H1 (cell line): ENCODE measurements at regions not wholly inside any gene's neighbourhood (a gene's known extent, or its start where the extent isn't known, plus 50 kb on each side); places are given as distances from the start of the nearest gene placed in this dataset.
A peak's percentile ranks its signal among the peaks of the same experiment; 100 is the strongest.

ENCODE experiments used
- CTCF ChIA-PET: fragments of 300-600 bp; sonication (Branson Sonifier 250); formaldehyde crosslinking; loops from one replicate; lab custom pipeline; 2021; ENCODE audit not compliant: partially characterized antibody; lab: Charles Lee
- POLR2A ChIA-PET: fragments of 300-600 bp; sonication (Branson Sonifier 250); formaldehyde crosslinking; loops from one replicate; lab custom pipeline; 2021; ENCODE audit warnings: inconsistent platforms; ENCODE audit not compliant: partially characterized antibody; lab: Charles Lee
- DNase-seq, 2 experiments: peaks; one replicate each; pipeline versions ENCODE4 v3.0.0 to v3.0.0-alpha.2; 2010 to 2022; ENCODE audit warnings: low spot score in 2 of 2, low read depth in 1 of 2, mixed read lengths in 1 of 2
- FAIRE-seq: peaks from 2 replicates; lab custom pipeline; 2011; peaks lifted over from hg19 to GRCh38; lab: Jason Lieb, UNC
- H2AFZ ChIP-seq: 2 replicates; pipeline ENCODE4 v1.8.1; 2012; ENCODE audit warnings: low read length, inconsistent platforms
- H2AK5ac ChIP-seq: 2 replicates; pipeline ENCODE4 v1.6.1; 2013; ENCODE audit warnings: low read depth, low read length
- H2BK120ac ChIP-seq: replicated peaks from 2 replicates; pipeline ENCODE3; 2013; ENCODE audit warnings: low read depth, low read length, inconsistent platforms
- H2BK12ac ChIP-seq: 2 replicates; pipeline ENCODE4 v1.6.1; 2013; ENCODE audit warnings: low read depth, low read length
- H2BK15ac ChIP-seq: 2 replicates; pipeline ENCODE4 v1.6.1; 2013; ENCODE audit warnings: low read length
- H2BK20ac ChIP-seq: 2 replicates; pipeline ENCODE4 v1.6.1; 2013; ENCODE audit warnings: low read length
- H2BK5ac ChIP-seq: 2 replicates; pipeline ENCODE4 v1.6.1; 2013; ENCODE audit warnings: low read depth, low read length
- H3K14ac ChIP-seq: 2 replicates; pipeline ENCODE4 v1.6.1; 2013; ENCODE audit warnings: inconsistent platforms; ENCODE audit not compliant: insufficient read length
- H3K18ac ChIP-seq: 2 replicates; pipeline ENCODE4 v1.6.1; 2013; ENCODE audit warnings: low read length; ENCODE audit errors: extremely low read depth
- H3K23ac ChIP-seq: 2 replicates; pipeline ENCODE4 v1.6.1; 2013; ENCODE audit warnings: inconsistent platforms; ENCODE audit not compliant: insufficient read length
- H3K23me2 ChIP-seq: 2 replicates; pipeline ENCODE4 v1.6.1; 2013; ENCODE audit warnings: low read depth, low read length
- H3K27ac ChIP-seq: 2 replicates; pipeline ENCODE4 v1.6.1; 2011; ENCODE audit warnings: low read depth, low read length, inconsistent platforms
- H3K27me3 ChIP-seq, 4 experiments: replicated peaks in 1 of 4; 1 replicate in 1 of 4; 2 replicates in 3 of 4; pipeline versions ENCODE4 v1.6.1 to v1.8.1; 2011 to 2013; ENCODE audit warnings: low read length in 3 of 4, mild to moderate bottlenecking in 3 of 4, inconsistent platforms in 2 of 4, mixed read lengths in 2 of 4, moderate library complexity in 1 of 4; ENCODE audit not compliant: control insufficient read depth in 3 of 4, insufficient read depth in 3 of 4; ENCODE audit errors: extremely low read depth in 1 of 4
- H3K36me3 ChIP-seq, 4 experiments: 2 replicates each; pipeline versions ENCODE4 v1.6.1 to v1.8.1; 2011 to 2013; ENCODE audit warnings: mild to moderate bottlenecking in 4 of 4, low read length in 3 of 4, moderate library complexity in 2 of 4, control low read depth in 1 of 4, inconsistent platforms in 1 of 4; ENCODE audit not compliant: insufficient read depth in 4 of 4, control insufficient read depth in 2 of 4
- H3K4ac ChIP-seq: replicated peaks from 2 replicates; pipeline ENCODE3; 2013; ENCODE audit warnings: low read length, low read depth, mixed read lengths, inconsistent platforms; ENCODE audit not compliant: insufficient read length
- H3K4me1 ChIP-seq, 4 experiments: replicated peaks in 1 of 4; 1 replicate in 1 of 4; 2 replicates in 3 of 4; pipeline versions ENCODE4 v1.6.1 to v1.8.1; 2011 to 2013; ENCODE audit warnings: low read length in 3 of 4, inconsistent platforms in 2 of 4, mixed read lengths in 1 of 4; ENCODE audit not compliant: insufficient read depth in 4 of 4, control insufficient read depth in 3 of 4
- H3K4me2 ChIP-seq, 2 experiments: 2 replicates each; pipeline versions ENCODE4 v1.6.1 to v1.8.1; 2011 to 2013; ENCODE audit warnings: low read depth in 2 of 2, low read length in 2 of 2, control low read depth in 1 of 2, inconsistent platforms in 1 of 2, mild to moderate bottlenecking in 1 of 2; ENCODE audit not compliant: insufficient read depth in 1 of 2
- H3K4me3 ChIP-seq, 4 experiments: fragments of 200-600, 300-600 bp in 1 of 4; sonication (generic), shearing (Covaris generic), sonication (Bioruptor Twin) in 1 of 4; 2 replicates each; pipeline versions ENCODE4 v1.5.1 to v1.8.1; 2011 to 2016; ENCODE audit warnings: low read length in 4 of 4, low read depth in 3 of 4, control low read depth in 2 of 4, inconsistent platforms in 2 of 4, mild to moderate bottlenecking in 2 of 4, mixed read lengths in 1 of 4, moderate library complexity in 1 of 4; ENCODE audit not compliant: insufficient read depth in 2 of 4; ENCODE audit errors: extremely low read depth in 1 of 4
- H3K56ac ChIP-seq: replicated peaks from 2 replicates; pipeline ENCODE3; 2013; ENCODE audit warnings: low read depth, mild to moderate bottlenecking, mixed read lengths, low read length, inconsistent platforms; ENCODE audit not compliant: insufficient read length
- H3K79me1 ChIP-seq: 2 replicates; pipeline ENCODE4 v1.6.1; 2013; ENCODE audit warnings: low read depth, low read length, control low read depth
- H3K79me2 ChIP-seq, 2 experiments: 2 replicates each; pipeline versions ENCODE4 v1.6.1 to v1.8.1; 2012 to 2013; ENCODE audit warnings: low read length in 2 of 2, mild to moderate bottlenecking in 2 of 2, inconsistent platforms in 1 of 2; ENCODE audit not compliant: insufficient read depth in 2 of 2, control insufficient read depth in 1 of 2
- H3K9ac ChIP-seq, 4 experiments: replicated peaks in 1 of 4; 1 replicate in 1 of 4; 2 replicates in 3 of 4; pipeline versions ENCODE4 v1.6.1 to v1.8.1; 2011 to 2013; ENCODE audit warnings: low read depth in 3 of 4, low read length in 3 of 4, control low read depth in 2 of 4, mild to moderate bottlenecking in 2 of 4, moderate library complexity in 2 of 4, inconsistent platforms in 1 of 4; ENCODE audit errors: extremely low read depth in 1 of 4
- H3K9me3 ChIP-seq, 2 experiments: 2 replicates each; pipeline versions ENCODE4 v1.6.1 to v1.8.1; 2012 to 2013; ENCODE audit warnings: mild to moderate bottlenecking in 2 of 2, moderate library complexity in 2 of 2, control low read depth in 1 of 2, inconsistent platforms in 1 of 2, low read depth in 1 of 2, low read length in 1 of 2, mixed read lengths in 1 of 2; ENCODE audit not compliant: insufficient read depth in 2 of 2
- H4K20me1 ChIP-seq, 2 experiments: replicated peaks in 1 of 2; 2 replicates each; pipeline versions ENCODE3 to v1.8.1; 2011 to 2013; ENCODE audit warnings: inconsistent platforms in 2 of 2, low read length in 2 of 2, mild to moderate bottlenecking in 1 of 2; ENCODE audit not compliant: insufficient read depth in 2 of 2, control insufficient read depth in 1 of 2
- H4K5ac ChIP-seq: 2 replicates; pipeline ENCODE4 v1.6.1; 2013; ENCODE audit warnings: low read length, low read depth, mixed read lengths, inconsistent platforms; ENCODE audit not compliant: insufficient read length
- H4K8ac ChIP-seq: 2 replicates; pipeline ENCODE4 v1.8.0; 2013; ENCODE audit warnings: mild to moderate bottlenecking, moderate library complexity, low read length, inconsistent platforms; ENCODE audit not compliant: insufficient read depth; ENCODE audit errors: extremely low read depth
- H4K91ac ChIP-seq: replicated peaks from 2 replicates; pipeline ENCODE3; 2013; ENCODE audit warnings: low read length, mixed read lengths, inconsistent platforms; ENCODE audit not compliant: insufficient read length
- BCL11A ChIP-seq, 2 experiments: IDR thresholded peaks; one replicate each; pipeline ENCODE4 v1.6.1; 2011; ENCODE audit warnings: low read depth in 2 of 2, low read length in 2 of 2, mild to moderate bottlenecking in 2 of 2
- CEBPB ChIP-seq: IDR thresholded peaks from 2 replicates; pipeline ENCODE4 v1.6.1; 2012; ENCODE audit warnings: low read depth, low read length
- CHD1 ChIP-seq: IDR thresholded peaks from 2 replicates; pipeline ENCODE4 v1.6.1; 2012; ENCODE audit warnings: low read depth, low read length, improper control_type of control experiment
- CHD2 ChIP-seq: IDR thresholded peaks from 2 replicates; pipeline ENCODE4 v1.6.1; 2012; ENCODE audit warnings: low read length, improper control_type of control experiment
- CTBP2 ChIP-seq: IDR thresholded peaks from 2 replicates; pipeline ENCODE4 v1.7.0; 2011; ENCODE audit warnings: borderline replicate concordance, mild to moderate bottlenecking, moderate library complexity, mixed read lengths, low read length; ENCODE audit not compliant: insufficient read depth, insufficient read length
- EZH2 ChIP-seq: fragments of 200-600 bp; sonication (generic); IDR thresholded peaks from 2 replicates; pipeline ENCODE4 v1.7.1; 2012; ENCODE audit warnings: low read depth, mild to moderate bottlenecking, moderate library complexity, low read length, inconsistent platforms; ENCODE audit not compliant: severe bottlenecking
- HDAC2 ChIP-seq, 2 experiments: fragments of 300-600 bp in 1 of 2; sonication (generic) in 1 of 2; IDR thresholded peaks; 2 replicates each; pipeline ENCODE4 v1.6.1; 2011 to 2012; ENCODE audit warnings: low read depth in 2 of 2, low read length in 2 of 2, mild to moderate bottlenecking in 2 of 2, moderate library complexity in 2 of 2, borderline replicate concordance in 1 of 2, inconsistent platforms in 1 of 2
- POLR2A ChIP-seq, 2 experiments: IDR thresholded peaks; 1 replicate in 1 of 2; 2 replicates in 1 of 2; pipeline ENCODE4 v1.6.1; 2011; ENCODE audit warnings: low read depth in 2 of 2, low read length in 2 of 2, mild to moderate bottlenecking in 2 of 2; ENCODE audit errors: control extremely low read depth in 1 of 2
- RBBP5 ChIP-seq: IDR thresholded peaks from 2 replicates; pipeline ENCODE4 v1.7.1; 2012; ENCODE audit warnings: low read depth, mild to moderate bottlenecking, inconsistent platforms, low read length, moderate library complexity, borderline replicate concordance
- SAP30 ChIP-seq: fragments of 300-600 bp; sonication (generic); IDR thresholded peaks from 2 replicates; pipeline ENCODE4 v1.7.1; 2012; ENCODE audit warnings: low read length, moderate library complexity, mild to moderate bottlenecking, inconsistent platforms; ENCODE audit not compliant: insufficient read depth, insufficient replicate concordance
- SIN3A ChIP-seq, 2 experiments: IDR thresholded peaks in 1 of 2; conservative IDR thresholded peaks in 1 of 2; 2 replicates each; pipeline ENCODE4 v1.6.1; 2011 to 2012; ENCODE audit warnings: low read length in 2 of 2, improper control_type of control experiment in 1 of 2, low read depth in 1 of 2, mild to moderate bottlenecking in 1 of 2
- SIRT6 ChIP-seq: IDR thresholded peaks from one replicate; pipeline ENCODE4 v1.7.1; 2012; ENCODE audit warnings: low read length, inconsistent platforms
- SIX5 ChIP-seq: IDR thresholded peaks from 2 replicates; pipeline ENCODE4 v1.6.1; 2011; ENCODE audit warnings: mild to moderate bottlenecking, low read depth, low read length
- SUZ12 ChIP-seq: fragments of 200-600 bp; sonication (generic); IDR thresholded peaks from 2 replicates; pipeline ENCODE4 v1.6.1; 2012; ENCODE audit warnings: mild to moderate bottlenecking, inconsistent platforms, low read length, moderate library complexity, mixed read lengths
- TBP ChIP-seq: IDR thresholded peaks from 2 replicates; pipeline ENCODE4 v1.6.1; 2011; ENCODE audit warnings: low read depth, low read length, improper control_type of control experiment
- WGBS, 2 experiments: shearing (Covaris generic) in 1 of 2; methylation state at CpG; one replicate each; pipeline versions ENCODE4 v1.1.6 to v1.1.7; 2013 to 2015; ENCODE audit warnings: low lambda C conversion rate in 2 of 2, mixed read lengths in 2 of 2, inconsistent platforms in 1 of 2, low coverage in 1 of 2, missing lambda C conversion rate in 1 of 2; ENCODE audit not compliant: insufficient replicate concordance in 2 of 2, insufficient coverage in 1 of 2, insufficient read length in 1 of 2; ENCODE audit errors: extremely low coverage in 1 of 2, missing lambda C conversion rate in 1 of 2; 5-methylcytosine and 5-hydroxymethylcytosine counted together

- peak overlapping the region; percentile 64 for H2BK120ac ChIP-seq
- H3K27ac ChIP-seq: 0 out of 2 replicates have a peak overlapping the region, but pooled peaks have one; percentile 29
- no peak overlapping the region for H3K56ac ChIP-seq
- H4K8ac ChIP-seq: no peak overlapping the region
- H3K79me1 ChIP-seq: no peaks in the 10 kb centered on the region
- H3K4me1 ChIP-seq: no peaks in the 10 kb centered on the region
- no peak overlapping the region for H3K4me3 ChIP-seq
- no peak overlapping the region for H3K18ac ChIP-seq
- H2BK12ac ChIP-seq: no peak overlapping the region
- H2BK15ac ChIP-seq: 0 out of 2 replicates have a peak overlapping the region, but pooled peaks have one; percentile 8
- ChIA-PET POLR2A (no interaction called here), CTCF (interaction anchor here (1.4 kb wide), 1 partner anchor 9 kb away, joined by 3 read pairs; no protein-coding TSS in a partner anchor)
- H4K5ac ChIP-seq: no peak overlapping the region
- H3K36me3 ChIP-seq: no peaks in the 10 kb centered on the region
- H2AK5ac ChIP-seq: no peak overlapping the region
- no peak overlapping the region for H4K91ac ChIP-seq
- 99% methylated on average over 5 of the region's 5 CpGs; no CpG with 5 or more reads in 1 of the 2 experiments for WGBS, 2 experiments
- H4K20me1 ChIP-seq: no peaks in the 10 kb centered on the region
- no peak for FAIRE-seq
- H3K9ac ChIP-seq: no peak overlapping the region
- H2BK5ac ChIP-seq: no peak overlapping the region
- 0 out of 2 replicates have a peak overlapping the region, but pooled peaks have one; percentile 74 for H2AFZ ChIP-seq
- no peak overlapping the region for H3K4ac ChIP-seq
- no peaks in the 10 kb centered on the region for H3K27me3 ChIP-seq
- H3K4me2 ChIP-seq: no peak overlapping the region
- no peak for DNase-seq
- H3K23ac ChIP-seq: no peak overlapping the region
- H3K23me2 ChIP-seq: no peaks in the 10 kb centered on the region
- H3K9me3 ChIP-seq: no peaks in the 10 kb centered on the region
- no peak overlapping the region for H2BK20ac ChIP-seq
- H3K79me2 ChIP-seq: no peaks in the 10 kb centered on the region
- no peak overlapping the region for H3K14ac ChIP-seq
- TF ChIP-seq SIRT6 (no peak), BCL11A (IDR thresholded peaks at IDR 0.05; ENCODE audit: low read depth in 2 of 2, low read length in 2 of 2) (no peak), CHD1 (no peak), SUZ12 (no peak), EZH2 (no peak), TBP (no peak), POLR2A (IDR thresholded peaks at IDR 0.05; ENCODE audit: control extremely low read depth in 1 of 2, low read depth in 2 of 2, low read length in 2 of 2) (no peak), CTBP2 (no peak), RBBP5 (no peak), HDAC2 (IDR thresholded peaks at IDR 0.05; ENCODE audit: borderline replicate concordance in 1 of 2, low read depth in 2 of 2, low read length in 2 of 2) (no peak), SIX5 (no peak), SIN3A (conservative IDR thresholded peaks at IDR 0.05 in 1 of 2, IDR thresholded peaks at IDR 0.05 in 1 of 2; ENCODE audit: low read depth in 1 of 2, low read length in 2 of 2) (no peak), CHD2 (no peak), SAP30 (no peak), CEBPB (no peak)
Measured at GRCh38 chr14:98494582-98494981, 777.4 kb downstream of the BCL11B start.
